T-helper 17 cell (primary cell): ENCODE measurements at regions not wholly inside any gene's neighbourhood (a gene's known extent, or its start where the extent isn't known, plus 50 kb on each side); places are given as distances from the start of the nearest gene placed in this dataset.
"Not testable (repeated sequence)": the region's sequence is repeated elsewhere in the genome, so short reads cannot be mapped to it uniquely, and the experiment has no call there.

ENCODE experiments used
- ATAC-seq: fragments of 150-1000 bp; cut with Tn5 transposase; 2 replicates; pipeline ENCODE4 v1.10.0; 2021; ENCODE audit warnings: mild to moderate bottlenecking, moderate library complexity
- DNase-seq, 3 donors: peaks; one replicate each; pipeline versions ENCODE4 v3.0.0 to v3.0.0-alpha.2; 2020 to 2021
- H3K9me3 ChIP-seq: one replicate; pipeline ENCODE4 v1.7.0; 2013; ENCODE audit warnings: low read length, mild to moderate bottlenecking; ENCODE audit not compliant: control insufficient read depth, poor library complexity, severe bottlenecking
- H3K27ac Mint-ChIP-seq: one replicate; pipeline ENCODE4 v1.8.0; 2022; ENCODE audit warnings: mild to moderate bottlenecking, moderate library complexity, mixed read lengths
- H3K27me3 Mint-ChIP-seq: one replicate; pipeline ENCODE4 v1.8.0; 2022; ENCODE audit warnings: mixed read lengths
- H3K36me3 Mint-ChIP-seq: one replicate; pipeline ENCODE4 v1.8.0; 2022; ENCODE audit warnings: low read depth, mixed read lengths
- H3K4me1 Mint-ChIP-seq: one replicate; pipeline ENCODE4 v1.8.0; 2022; ENCODE audit warnings: mild to moderate bottlenecking, mixed read lengths
- H3K4me3 Mint-ChIP-seq: one replicate; pipeline ENCODE4 v1.8.0; 2022; ENCODE audit warnings: mild to moderate bottlenecking, moderate library complexity, mixed read lengths

- ATAC-seq (no peak), DNase-seq (no peak)
- peaks cover 42% of the 10 kb centered on the region for H3K4me1 Mint-ChIP-seq
- H3K27me3 Mint-ChIP-seq, result no peaks in the 10 kb centered on the region
- H3K4me3 Mint-ChIP-seq, result no peak overlapping the region
- H3K36me3 Mint-ChIP-seq, result no peaks in the 10 kb centered on the region
- H3K27ac Mint-ChIP-seq, result peak overlapping the region; percentile 72
- H3K9me3 ChIP-seq, result no peaks in the 10 kb centered on the region
Observed at GRCh38 chr1:234956821-234957329, 171.8 kb downstream of the TOMM20 start.

DNA sequence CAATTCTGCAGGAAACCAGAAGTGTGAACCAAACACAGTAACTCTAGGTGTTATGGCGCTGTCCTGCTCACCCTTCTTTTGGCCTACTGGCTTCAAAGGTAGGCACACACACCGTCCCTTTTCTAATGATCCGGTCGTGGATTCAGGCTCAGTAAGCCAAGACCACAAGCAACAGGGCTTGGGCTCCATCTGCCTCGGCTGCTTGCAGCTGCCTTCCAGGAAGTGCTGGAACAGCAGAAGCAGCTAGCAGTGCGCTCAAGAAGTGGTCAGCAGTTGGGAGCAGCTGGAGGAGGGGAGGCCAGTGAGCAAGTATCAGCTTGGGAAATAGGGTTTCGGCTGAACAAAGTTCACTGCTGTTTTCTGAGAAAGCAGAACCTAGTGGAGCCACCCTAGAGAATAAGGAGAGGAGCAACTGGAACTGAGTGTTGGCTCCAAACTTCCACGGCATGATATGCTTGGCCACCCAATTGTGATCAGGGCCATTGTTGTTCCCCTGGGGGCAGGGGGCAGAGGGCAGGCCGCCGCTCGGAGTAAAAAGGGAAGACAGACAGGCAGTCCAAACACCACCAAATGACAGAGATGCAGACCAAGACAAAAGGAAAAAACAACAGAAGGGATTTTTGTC lies 173.4 kb downstream of the TOMM20 start:
- Mint-ChIP-seq H3K4me3 (peak overlapping the region; percentile 39), H3K36me3 (no peaks in the 10 kb centered on the region), H3K27me3 (no peaks in the 10 kb centered on the region), H3K4me1 (peaks cover 28% of the 10 kb centered on the region), H3K27ac (peak overlapping the region; percentile 94)
- H3K9me3 ChIP-seq, result no peaks in the 10 kb centered on the region
- ATAC-seq (peak; percentile 65), DNase-seq (no peak)

DNA sequence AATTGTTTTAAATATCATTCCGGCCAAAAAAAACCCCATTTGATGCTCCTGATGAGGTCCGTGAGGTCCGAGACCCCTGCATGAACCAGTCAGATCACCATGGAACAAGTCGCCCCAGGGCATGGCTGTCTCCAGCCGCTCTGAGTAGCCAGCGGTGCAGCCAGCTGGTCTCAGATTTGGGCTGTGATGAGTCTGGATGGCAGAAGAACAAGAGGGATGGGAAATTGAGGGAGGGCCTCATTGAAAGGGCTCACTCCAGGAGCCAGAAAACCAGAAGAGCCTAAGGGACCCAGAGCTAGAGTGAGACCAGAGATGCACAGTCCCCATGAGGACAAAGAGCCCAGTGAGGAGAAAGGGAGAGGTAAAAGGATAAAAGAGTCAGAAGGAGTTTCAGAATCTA lies 174.0 kb downstream of the TOMM20 start:
- Mint-ChIP-seq H3K4me3 (peak overlapping the region; percentile 70), H3K4me1 (peaks cover 25% of the 10 kb centered on the region), H3K27me3 (no peaks in the 10 kb centered on the region), H3K36me3 (no peaks in the 10 kb centered on the region), H3K27ac (peak overlapping the region; percentile 94)
- no peaks in the 10 kb centered on the region for H3K9me3 ChIP-seq
- ATAC-seq (no peak), DNase-seq (no peak)

- Mint-ChIP-seq H3K4me3 (no peak overlapping the region), H3K36me3 (no peaks in the 10 kb centered on the region), H3K27me3 (no peaks in the 10 kb centered on the region)
Observed at GRCh38 chr1:234953655-234954405, 174.8 kb downstream of the TOMM20 start.

GRCh38 chr1:234950598-234950997 lies 178.0 kb downstream of the TOMM20 start:
- H3K9me3 ChIP-seq, result no peaks in the 10 kb centered on the region
- ATAC-seq (no peak), DNase-seq (no peak)
- Mint-ChIP-seq H3K4me1 (peaks cover 15% of the 10 kb centered on the region), H3K36me3 (no peaks in the 10 kb centered on the region), H3K27ac (no peak overlapping the region), H3K4me3 (no peak overlapping the region), H3K27me3 (no peaks in the 10 kb centered on the region)

More at GRCh38 chr1:234953655-234954405, 174.8 kb downstream of the TOMM20 start:
- DNase-seq (no peak), ATAC-seq (no peak)
- H3K9me3 ChIP-seq, result no peaks in the 10 kb centered on the region
- H3K27ac Mint-ChIP-seq, result peak overlapping the region; percentile 94
- H3K4me1 Mint-ChIP-seq, result peaks cover 17% of the 10 kb centered on the region

DNA sequence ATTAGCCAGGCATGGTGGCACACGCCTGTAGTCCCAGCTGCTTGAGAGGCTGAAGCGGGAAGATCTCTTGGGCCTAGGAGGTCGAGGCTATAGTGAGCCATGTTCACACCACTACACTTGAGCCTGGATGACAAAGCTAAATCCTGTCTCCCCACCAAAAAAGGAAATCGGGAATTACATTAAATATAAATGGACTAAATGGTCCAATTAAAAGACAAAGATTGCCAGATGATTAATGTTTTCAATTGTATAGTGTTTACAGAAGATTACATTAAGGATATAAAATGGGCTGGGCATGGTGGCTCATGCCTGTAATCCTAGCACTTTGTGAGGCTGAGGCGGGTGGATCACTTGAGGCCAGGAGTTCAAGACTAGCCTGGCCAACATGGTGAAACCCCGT lies 179.1 kb downstream of the TOMM20 start:
- H3K36me3 Mint-ChIP-seq, H3K4me1 Mint-ChIP-seq, DNase-seq, H3K27me3 Mint-ChIP-seq, H3K27ac Mint-ChIP-seq, H3K9me3 ChIP-seq, H3K4me3 Mint-ChIP-seq, ATAC-seq: not testable (repeated sequence)

GRCh38 chr1:234944439-234945344 lies 183.9 kb downstream of the TOMM20 start:
- Mint-ChIP-seq H3K4me1 (no peaks in the 10 kb centered on the region), H3K36me3 (no peaks in the 10 kb centered on the region), H3K27ac (no peak overlapping the region), H3K4me3 (no peak overlapping the region), H3K27me3 (no peaks in the 10 kb centered on the region)
- ATAC-seq (no peak), DNase-seq (no peak)
- no peaks in the 10 kb centered on the region for H3K9me3 ChIP-seq

DNA sequence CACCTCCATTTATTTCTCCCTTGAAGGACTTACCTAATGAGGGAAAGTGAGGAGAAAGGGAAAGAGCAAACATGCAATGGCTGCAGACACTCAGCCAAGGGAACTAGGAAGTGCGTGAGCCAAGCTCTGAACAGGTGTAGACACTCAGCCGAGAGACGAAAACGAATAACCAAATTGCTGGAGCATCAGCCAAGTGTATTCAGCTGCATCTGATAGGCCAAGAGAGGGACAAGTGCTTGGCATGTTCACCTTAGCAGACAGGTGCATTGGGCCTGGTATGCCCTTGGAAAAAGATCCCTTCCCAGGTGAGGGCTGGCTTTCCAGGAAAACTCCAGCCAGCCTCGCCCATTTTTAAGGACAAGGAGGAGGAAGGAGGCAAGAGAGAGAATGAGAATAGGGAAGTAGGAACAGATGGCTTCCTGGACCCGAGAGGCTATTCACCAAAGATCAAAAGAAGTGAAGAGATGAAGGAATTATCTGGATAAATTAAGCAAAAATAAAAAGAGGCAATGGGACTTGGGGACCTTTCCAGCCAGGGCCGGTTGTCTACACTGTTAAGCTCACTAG lies 184.7 kb downstream of the TOMM20 start:
- H3K27me3 Mint-ChIP-seq, result no peaks in the 10 kb centered on the region
- no peaks in the 10 kb centered on the region for H3K4me1 Mint-ChIP-seq
- no peaks in the 10 kb centered on the region for H3K36me3 Mint-ChIP-seq
- DNase-seq (no peak), ATAC-seq (no peak)
- peak overlapping the region; percentile 10 for H3K4me3 Mint-ChIP-seq
- no peak overlapping the region for H3K27ac Mint-ChIP-seq
- no peaks in the 10 kb centered on the region for H3K9me3 ChIP-seq

GRCh38 chr1:234942879-234943506 lies 185.6 kb downstream of the TOMM20 start:
- Mint-ChIP-seq H3K36me3 (no peaks in the 10 kb centered on the region), H3K4me1 (no peaks in the 10 kb centered on the region), H3K27me3 (no peaks in the 10 kb centered on the region), H3K27ac (no peak overlapping the region), H3K4me3 (no peak overlapping the region)
- DNase-seq, result no peak
- H3K9me3 ChIP-seq, result no peaks in the 10 kb centered on the region
- no peak for ATAC-seq

DNA sequence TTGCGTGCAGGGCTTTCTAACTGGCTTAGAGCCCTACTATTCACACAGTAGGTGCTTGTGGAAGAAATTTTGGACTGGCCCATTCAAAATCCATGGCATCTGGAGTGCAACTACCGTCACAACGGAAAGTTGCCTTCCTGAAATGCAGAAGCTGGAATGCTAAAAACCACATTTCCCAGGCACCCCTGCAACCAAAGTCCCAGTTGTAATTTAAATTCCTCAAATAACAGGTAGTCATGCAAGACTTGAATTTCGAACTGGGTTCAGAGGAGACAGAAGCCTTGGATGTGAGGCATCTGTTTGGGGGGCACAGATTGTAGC lies 186.7 kb downstream of the TOMM20 start:
- H3K36me3 Mint-ChIP-seq, result no peaks in the 10 kb centered on the region
- H3K27me3 Mint-ChIP-seq, result no peaks in the 10 kb centered on the region
- no peak overlapping the region for H3K27ac Mint-ChIP-seq
- H3K4me1 Mint-ChIP-seq, result no peaks in the 10 kb centered on the region
- H3K9me3 ChIP-seq, result no peaks in the 10 kb centered on the region
- ATAC-seq, result no peak
- no peak for DNase-seq
- H3K4me3 Mint-ChIP-seq, result no peak overlapping the region

GRCh38 chr1:234941321-234942011 lies 187.2 kb downstream of the TOMM20 start:
- DNase-seq (no peak), ATAC-seq (no peak)
- Mint-ChIP-seq H3K36me3 (no peaks in the 10 kb centered on the region), H3K27me3 (no peaks in the 10 kb centered on the region), H3K4me1 (no peaks in the 10 kb centered on the region), H3K4me3 (no peak overlapping the region), H3K27ac (no peak overlapping the region)
- no peaks in the 10 kb centered on the region for H3K9me3 ChIP-seq

DNA sequence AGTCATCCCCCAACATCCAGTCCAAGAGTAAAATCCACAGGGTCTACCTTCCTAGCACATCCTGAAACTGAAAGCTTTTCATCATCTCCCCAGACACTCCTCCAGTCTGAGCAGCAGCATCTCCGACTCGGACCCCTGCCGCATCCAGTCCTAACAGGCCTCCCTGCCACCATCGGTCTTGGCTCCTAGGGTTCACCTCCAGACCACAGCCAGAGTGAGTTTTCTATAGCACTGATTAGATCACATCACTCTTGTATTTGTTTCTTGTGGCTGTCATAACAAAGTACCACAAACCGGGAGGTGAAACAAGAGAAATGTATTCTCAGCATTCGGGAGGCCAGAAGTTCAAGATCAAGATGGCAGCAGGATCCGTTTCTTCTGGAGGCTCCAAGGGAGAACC lies 187.8 kb downstream of the TOMM20 start:
- DNase-seq (no peak), ATAC-seq (no peak)
- H3K4me3 Mint-ChIP-seq, result no peak overlapping the region
- H3K27ac Mint-ChIP-seq, result no peak overlapping the region
- no peaks in the 10 kb centered on the region for H3K9me3 ChIP-seq
- no peaks in the 10 kb centered on the region for H3K36me3 Mint-ChIP-seq
- no peaks in the 10 kb centered on the region for H3K27me3 Mint-ChIP-seq
- no peaks in the 10 kb centered on the region for H3K4me1 Mint-ChIP-seq
